Hepatocyte (in vitro differentiated cells): ENCODE measurements at regions not wholly inside any gene's neighbourhood (a gene's known extent, or its start where the extent isn't known, plus 50 kb on each side); places are given as distances from the start of the nearest gene placed in this dataset.
A peak's percentile ranks its signal among the peaks of the same experiment; 100 is the strongest.

Experiments
- DNase-seq: peaks from one replicate; pipeline ENCODE4 v3.0.0-alpha.2; 2016; ENCODE audit warnings: low spot score
- H2AFZ ChIP-seq: fragments of 200-600 bp; sonication (generic); 2 replicates; pipeline ENCODE4 v1.6.0; 2016; ENCODE audit warnings: antibody characterized with exemption, mild to moderate bottlenecking
- H3K27ac ChIP-seq: fragments of 200-600 bp; sonication (generic); 2 replicates; pipeline ENCODE4 v1.5.1; 2016; ENCODE audit warnings: mild to moderate bottlenecking
- H3K27me3 ChIP-seq: fragments of 200-600 bp; sonication (generic); 2 replicates; pipeline ENCODE4 v1.6.1; 2016
- H3K36me3 ChIP-seq: fragments of 200-600 bp; sonication (generic); replicated peaks from 2 replicates; pipeline ENCODE4 v1.5.1; 2016; ENCODE audit warnings: low read depth; ENCODE audit not compliant: insufficient read depth
- H3K4me1 ChIP-seq: fragments of 200-600 bp; sonication (generic); 2 replicates; pipeline ENCODE4 v1.5.1; 2016; ENCODE audit warnings: mild to moderate bottlenecking, moderate library complexity; ENCODE audit not compliant: insufficient read depth
- H3K4me2 ChIP-seq: fragments of 200-600 bp; sonication (generic); 2 replicates; pipeline ENCODE4 v1.6.0; 2016
- H3K4me3 ChIP-seq: fragments of 200-600 bp; sonication (generic); 2 replicates; pipeline ENCODE4 v1.5.1; 2016; ENCODE audit warnings: mild to moderate bottlenecking
- H3K79me2 ChIP-seq: fragments of 200-600 bp; sonication (generic); 2 replicates; pipeline ENCODE4 v1.6.0; 2017; ENCODE audit warnings: mild to moderate bottlenecking
- H3K9me2 ChIP-seq: fragments of 200-600 bp; sonication (generic); replicated peaks from 2 replicates; pipeline ENCODE4 v1.6.0; 2017; ENCODE audit warnings: mild to moderate bottlenecking; ENCODE audit not compliant: insufficient read depth
- H3K9me3 ChIP-seq: fragments of 200-600 bp; sonication (generic); 2 replicates; pipeline ENCODE4 v1.5.1; 2016; ENCODE audit warnings: low read depth, mild to moderate bottlenecking
- H4K20me1 ChIP-seq: fragments of 200-600 bp; sonication (generic); 2 replicates; pipeline ENCODE4 v1.6.0; 2016; ENCODE audit warnings: mild to moderate bottlenecking; ENCODE audit not compliant: insufficient read depth, poor library complexity, severe bottlenecking
- CTCF ChIP-seq: fragments of 200-600 bp; sonication (generic); IDR thresholded peaks from 2 replicates; pipeline ENCODE4 v1.5.1; 2016; ENCODE audit warnings: antibody characterized with exemption, mild to moderate bottlenecking; ENCODE audit not compliant: poor library complexity
- EZH2 ChIP-seq: fragments of 200-600 bp; sonication (generic); IDR thresholded peaks from 2 replicates; pipeline ENCODE4 v1.6.1; 2016; ENCODE audit warnings: antibody characterized with exemption, mild to moderate bottlenecking, borderline replicate concordance
- EZH2phosphoT487 ChIP-seq: fragments of 200-600 bp; sonication (generic); IDR thresholded peaks from one replicate; pipeline ENCODE4 v1.6.1; 2018; ENCODE audit warnings: antibody characterized with exemption, mild to moderate bottlenecking, low read depth, moderate library complexity; ENCODE audit not compliant: unreplicated experiment, severe bottlenecking
- WGBS: methylation state at CpG from one replicate; pipeline ENCODE4 v1.1.6; 2016; ENCODE audit warnings: low lambda C conversion rate; ENCODE audit errors: missing lambda C conversion rate; 5-methylcytosine and 5-hydroxymethylcytosine counted together

DNA sequence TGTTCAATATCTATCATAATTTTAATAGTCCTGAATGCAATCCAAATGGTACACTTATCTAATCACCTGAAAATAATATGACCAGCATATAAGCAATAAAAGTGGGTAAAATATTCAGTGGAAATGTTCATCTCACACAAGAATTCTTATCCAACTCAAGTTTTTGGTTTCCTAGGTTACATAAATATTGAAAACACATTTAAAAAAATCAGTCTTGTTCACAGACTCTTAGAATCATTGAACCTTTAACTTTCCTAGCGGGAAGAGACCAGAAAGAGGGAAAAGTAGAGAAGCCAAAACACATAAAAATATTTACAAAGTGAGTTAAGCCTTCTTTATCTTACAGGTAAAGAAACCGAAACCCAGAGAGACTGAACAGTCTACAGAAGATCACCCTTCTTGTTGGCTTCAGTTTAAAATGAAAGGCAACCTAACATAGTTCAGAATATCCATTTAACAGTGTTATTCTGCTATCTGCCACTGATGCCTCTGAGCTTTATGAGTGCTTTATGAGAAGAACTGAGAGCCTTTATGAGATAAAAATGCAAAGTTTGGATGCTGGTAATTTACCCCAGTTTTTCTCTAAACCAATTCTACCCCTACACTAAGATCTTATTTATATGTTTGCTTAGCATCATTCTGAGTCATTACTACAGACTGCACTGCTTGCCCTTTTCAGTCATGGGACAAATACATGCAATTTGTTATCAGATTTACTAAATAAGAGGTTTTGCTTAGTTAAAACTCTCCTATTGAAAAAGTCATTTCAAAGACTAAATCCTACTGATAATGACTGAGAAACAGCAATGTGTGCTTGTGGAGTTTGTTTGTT lies 453.3 kb upstream of the INTU start:
- no peak overlapping the region for H2AFZ ChIP-seq
- no peaks in the 10 kb centered on the region for H4K20me1 ChIP-seq
- H3K4me3 ChIP-seq = no peak overlapping the region
- H3K4me2 ChIP-seq = no peak overlapping the region
- 59% methylated on average over 2 of the region's 2 CpGs for WGBS
- H3K9me3 ChIP-seq = no peaks in the 10 kb centered on the region
- TF ChIP-seq EZH2 = no peak
- TF ChIP-seq CTCF = no peak
- TF ChIP-seq EZH2phosphoT487 = no peak
- peaks cover 7% of the 10 kb centered on the region for H3K4me1 ChIP-seq
- no peaks in the 10 kb centered on the region for H3K79me2 ChIP-seq
- no peak for DNase-seq
- no peaks in the 10 kb centered on the region for H3K9me2 ChIP-seq
- H3K27me3 ChIP-seq = no peaks in the 10 kb centered on the region
- H3K36me3 ChIP-seq = no peaks in the 10 kb centered on the region
- H3K27ac ChIP-seq = peak overlapping the region; percentile 14

- no peaks in the 10 kb centered on the region for H3K36me3 ChIP-seq
- no peak overlapping the region for H3K4me2 ChIP-seq
- H3K9me3 ChIP-seq = no peaks in the 10 kb centered on the region
Observed at GRCh38 chr4:127181001-127181400, 451.8 kb upstream of the INTU start.

GRCh38 chr4:127182687-127183086 lies 450.1 kb upstream of the INTU start:
- 82% methylated on average over 1 of the region's 1 CpG for WGBS
- no peaks in the 10 kb centered on the region for H3K9me2 ChIP-seq
- no peak for DNase-seq

More at GRCh38 chr4:127181001-127181400, 451.8 kb upstream of the INTU start:
- no peaks in the 10 kb centered on the region for H3K9me2 ChIP-seq
- no peaks in the 10 kb centered on the region for H3K27me3 ChIP-seq
- no peak overlapping the region for H2AFZ ChIP-seq
- no peaks in the 10 kb centered on the region for H4K20me1 ChIP-seq
- no peak for TF ChIP-seq CTCF
- no peak for TF ChIP-seq EZH2phosphoT487
- TF ChIP-seq EZH2 = no peak
- H3K27ac ChIP-seq = no peak overlapping the region
- H3K4me3 ChIP-seq = no peak overlapping the region
- H3K79me2 ChIP-seq = no peaks in the 10 kb centered on the region
- no peak for DNase-seq
- H3K4me1 ChIP-seq = peaks cover 7% of the 10 kb centered on the region

More at GRCh38 chr4:127182687-127183086, 450.1 kb upstream of the INTU start:
- Histone ChIP-seq H3K4me2 (no peak overlapping the region), H3K4me1 (peaks cover 7% of the 10 kb centered on the region), H3K9me3 (no peaks in the 10 kb centered on the region), H3K27ac (no peak overlapping the region), H3K4me3 (peak overlapping the region; percentile 5), H3K36me3 (no peaks in the 10 kb centered on the region), H3K27me3 (no peaks in the 10 kb centered on the region), H2AFZ (no peak overlapping the region), H4K20me1 (no peaks in the 10 kb centered on the region), H3K79me2 (no peaks in the 10 kb centered on the region)
- TF ChIP-seq CTCF (no peak), EZH2 (no peak), EZH2phosphoT487 (no peak)
